ENCODE measurements at regions not wholly inside any gene's neighbourhood (a gene's known extent, or its start where the extent isn't known, plus 50 kb on each side); places are given as distances from the start of the nearest gene placed in this dataset.
"Not testable (repeated sequence)": the region's sequence is repeated elsewhere in the genome, so short reads cannot be mapped to it uniquely, and the experiment has no call there.

DNA sequence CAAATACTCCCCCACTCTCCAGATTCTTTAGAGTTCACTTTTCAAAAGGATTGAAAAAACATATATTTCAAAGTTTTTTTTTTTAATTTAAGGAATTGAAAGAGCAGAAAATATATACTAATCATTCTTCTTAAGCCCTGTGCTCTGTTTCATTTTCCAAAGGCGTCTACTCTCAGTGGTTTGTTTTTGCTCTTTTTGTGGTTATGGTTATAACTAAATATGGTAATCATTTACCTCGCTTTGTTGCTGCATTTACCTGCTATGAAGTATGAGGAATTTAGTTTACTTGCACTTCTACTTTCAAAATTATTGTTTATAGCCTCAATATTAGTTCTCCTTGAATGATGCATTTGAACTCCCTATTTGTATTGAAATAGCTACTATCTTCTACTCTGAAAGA is 55.9 kb upstream of the LRRK2 start:
- no peak for TF ChIP-seq CTCF (IDR thresholded peaks at IDR 0.05)
- peaks cover 0 to 5% (median 0%) of the 10 kb centered on the region in 11 donors for H3K9me3 ChIP-seq
- intact Hi-C loops (cut with DNase I): no loop called here
- no peaks in the 10 kb centered on the region for H3K36me3 ChIP-seq
- H3K27ac ChIP-seq: no peak overlapping the region
- 52 to 57% methylated on average over 2 of the region's 2 CpGs for WGBS, 2 donors
- no peaks in the 10 kb centered on the region for H3K27me3 ChIP-seq
- no peak overlapping the region for H3K4me3 ChIP-seq
- ATAC-seq (no peak), DNase-seq (no peak)
- peaks cover 0 to 4% (median 0%) of the 10 kb centered on the region in 9 donors for H3K4me1 ChIP-seq

DNA sequence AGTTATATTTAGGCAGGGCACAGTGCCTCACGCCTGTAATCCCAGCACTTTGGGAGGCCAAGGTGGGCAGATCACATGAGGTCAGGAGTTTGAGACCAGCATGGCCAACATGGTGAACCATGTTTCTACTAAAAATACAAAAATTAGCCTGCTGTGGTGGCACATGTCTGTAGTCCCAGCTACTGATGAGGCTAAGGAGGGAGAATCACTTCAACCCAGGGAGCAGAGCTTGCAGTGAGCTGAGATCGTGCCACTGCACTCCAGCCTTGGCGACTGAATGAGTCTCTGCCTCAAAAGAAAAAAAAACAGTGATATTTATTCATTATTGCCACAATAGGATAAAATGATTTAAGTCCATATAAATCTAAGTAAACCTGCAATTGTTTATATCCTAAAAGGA is 56.4 kb upstream of the LRRK2 start:
- 91 to 92% methylated on average over 3 of the region's 3 CpGs for WGBS, 2 donors
- ATAC-seq; H3K36me3 ChIP-seq; H3K27me3 ChIP-seq; intact Hi-C loops (cut with DNase I); H3K9me3 ChIP-seq; H3K4me1 ChIP-seq; DNase-seq; H3K4me3 ChIP-seq; H3K27ac ChIP-seq: not testable (repeated sequence)

GRCh38 chr12:40168001-40168400 is 56.8 kb upstream of the LRRK2 start:
- DNase-seq (no peak), ATAC-seq (no peak)
- Histone ChIP-seq H3K9me3 (peaks cover 0 to 11% (median 0%) of the 10 kb centered on the region in 11 donors), H3K4me1 (peaks cover 0 to 4% (median 0%) of the 10 kb centered on the region in 9 donors), H3K36me3 (no peaks in the 10 kb centered on the region), H3K27ac (no peak overlapping the region), H3K4me3 (no peak overlapping the region), H3K27me3 (no peaks in the 10 kb centered on the region)
- WGBS, 2 donors: 59 to 80% methylated on average over 3 of the region's 3 CpGs
- no peak for TF ChIP-seq CTCF (IDR thresholded peaks at IDR 0.05)
- intact Hi-C loops (cut with DNase I): no loop called here

DNA sequence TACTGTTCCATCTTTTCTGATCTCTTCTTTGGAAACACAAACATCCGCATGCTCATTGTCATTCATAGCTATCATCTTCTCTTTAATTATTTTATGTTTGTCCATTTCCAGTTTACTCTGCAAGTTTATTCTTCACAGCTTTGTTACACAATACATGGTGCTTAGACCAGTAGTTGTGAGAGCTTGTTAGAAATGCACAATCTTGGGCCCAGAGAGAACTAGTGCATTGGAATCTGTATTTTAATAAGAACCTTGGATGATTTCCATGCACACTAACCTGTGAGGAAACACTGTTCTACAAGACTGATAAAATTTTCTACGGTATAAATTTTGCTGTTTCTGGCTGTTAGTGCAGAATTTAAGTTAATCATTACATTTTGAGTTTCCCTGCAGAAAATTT is 59.3 kb upstream of the SLC2A13 start:
- WGBS, 2 donors: 90 to 93% methylated on average over 2 of the region's 2 CpGs
- intact Hi-C loops (cut with DNase I): no loop called here

More for the DNA sequence above, 59.3 kb upstream of the SLC2A13 start:
- no peaks in the 10 kb centered on the region for H3K36me3 ChIP-seq
- TF ChIP-seq CTCF (IDR thresholded peaks at IDR 0.05): no peak
- ATAC-seq (no peak), DNase-seq (no peak)
- no peaks in the 10 kb centered on the region for H3K4me1 ChIP-seq
- H3K9me3 ChIP-seq: peaks cover 0 to 26% (median 0%) of the 10 kb centered on the region in 11 donors
- no peak overlapping the region for H3K27ac ChIP-seq
- H3K4me3 ChIP-seq: no peak overlapping the region
- no peaks in the 10 kb centered on the region for H3K27me3 ChIP-seq
